ENCODE measurements at regions not wholly inside any gene's neighbourhood (a gene's known extent, or its start where the extent isn't known, plus 50 kb on each side); places are given as distances from the start of the nearest gene placed in this dataset.

GRCh38 chr6:137763886-137764285 lies 103.2 kb upstream of the TNFAIP3 start:
- no peak for DNase-seq

- DNase-seq = no peak
Measured at GRCh38 chr6:137764464-137764863, 102.6 kb upstream of the TNFAIP3 start.

- DNase-seq = no peak
Measured at GRCh38 chr6:137765059-137765458, 102.0 kb upstream of the TNFAIP3 start.

GRCh38 chr6:137766596-137767370 lies 100.3 kb upstream of the TNFAIP3 start:
- DNase-seq = no peak

- DNase-seq = no peak
Measured at GRCh38 chr6:137767465-137767864, 99.6 kb upstream of the TNFAIP3 start.

- no peak for DNase-seq
Measured at GRCh38 chr6:137767911-137768690, 99.0 kb upstream of the TNFAIP3 start.

- DNase-seq = no peak
Measured at GRCh38 chr6:137768935-137769334, 98.1 kb upstream of the TNFAIP3 start.

- no peak for DNase-seq
Measured at GRCh38 chr6:137769797-137770362, 97.2 kb upstream of the TNFAIP3 start.

GRCh38 chr6:137772541-137773250 lies 94.4 kb upstream of the TNFAIP3 start:
- no peak for DNase-seq

GRCh38 chr6:137775227-137775626 lies 91.8 kb upstream of the TNFAIP3 start:
- no peak for DNase-seq

- DNase-seq = no peak
Measured at GRCh38 chr6:137775720-137776119, 91.3 kb upstream of the TNFAIP3 start.

GRCh38 chr6:137776256-137776655 lies 90.8 kb upstream of the TNFAIP3 start:
- no peak for DNase-seq

- no peak for DNase-seq
Measured at GRCh38 chr6:137776786-137777686, 90.0 kb upstream of the TNFAIP3 start.

GRCh38 chr6:137777687-137778075 lies 89.4 kb upstream of the TNFAIP3 start:
- no peak for DNase-seq

GRCh38 chr6:137779982-137780381 lies 87.1 kb upstream of the TNFAIP3 start:
- DNase-seq = no peak

GRCh38 chr6:137780447-137781034 lies 86.5 kb upstream of the TNFAIP3 start:
- no peak for DNase-seq

- no peak for DNase-seq
Measured at GRCh38 chr6:137781639-137782038, 85.4 kb upstream of the TNFAIP3 start.

- DNase-seq = no peak
Measured at GRCh38 chr6:137782166-137783039, 84.7 kb upstream of the TNFAIP3 start.

GRCh38 chr6:137783710-137784109 lies 83.3 kb upstream of the TNFAIP3 start:
- DNase-seq = no peak

- DNase-seq = no peak
Measured at GRCh38 chr6:137784583-137784982, 82.5 kb upstream of the TNFAIP3 start.

- DNase-seq = no peak
Measured at GRCh38 chr6:137787016-137787415, 80.0 kb upstream of the TNFAIP3 start.
